Renal cortical epithelial cell (primary cell): ENCODE measurements at regions not wholly inside any gene's neighbourhood (a gene's known extent, or its start where the extent isn't known, plus 50 kb on each side); places are given as distances from the start of the nearest gene placed in this dataset.
A peak's percentile ranks its signal among the peaks of the same experiment; 100 is the strongest.
"Not testable (repeated sequence)": the region's sequence is repeated elsewhere in the genome, so short reads cannot be mapped to it uniquely, and the experiment has no call there.

Experiments
- DNase-seq: peaks from one replicate; pipeline ENCODE4 v3.0.0-alpha.2; 2011; ENCODE audit warnings: low read depth

DNA sequence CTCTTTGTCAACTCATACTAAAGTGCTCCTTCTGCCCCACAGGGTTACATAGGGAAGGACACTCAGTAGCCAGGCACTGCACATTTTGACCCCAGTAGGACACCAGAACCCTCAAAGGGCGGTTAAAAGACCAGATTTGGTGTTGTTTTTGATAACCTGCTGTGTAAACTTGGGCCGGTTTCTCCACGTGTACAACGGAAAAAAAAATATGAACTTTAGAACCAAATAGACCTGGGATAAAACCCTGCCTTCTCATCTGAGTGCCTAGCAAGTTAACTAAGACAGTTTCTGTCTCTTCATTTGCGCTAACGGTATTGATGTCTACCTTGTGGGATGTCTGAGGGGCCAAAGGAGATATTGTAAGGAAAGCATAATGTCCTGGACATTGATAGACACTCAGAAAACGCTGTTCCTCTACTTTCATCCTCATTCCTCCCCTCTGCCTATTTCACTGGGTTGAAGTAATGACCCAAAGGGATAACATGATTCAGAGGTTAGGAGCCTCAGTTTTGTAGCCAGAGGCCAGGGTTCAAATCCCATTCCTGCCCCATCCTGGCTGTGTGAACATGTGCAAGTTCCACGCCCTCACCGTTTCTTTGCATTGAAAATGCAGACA lies 155.9 kb upstream of the LPP start:
- no peak for DNase-seq

DNA sequence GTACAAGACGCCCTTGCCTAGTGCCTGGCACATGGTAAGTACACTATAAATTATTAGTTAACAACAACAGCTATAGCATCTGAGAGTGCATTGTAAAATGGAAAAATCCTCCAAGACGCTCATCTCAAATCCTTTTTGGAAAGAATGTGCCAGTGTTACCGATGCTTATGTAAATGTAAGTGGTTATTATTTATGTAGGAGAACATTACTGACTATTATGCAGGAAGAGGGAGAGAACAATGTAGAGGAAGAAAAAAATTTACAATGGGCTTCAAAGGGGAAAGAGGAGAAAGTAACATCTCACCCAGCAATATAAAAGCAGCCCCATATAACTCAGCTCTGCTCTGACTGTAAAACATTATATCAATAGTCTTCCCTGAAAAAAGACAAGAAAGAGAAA lies 155.3 kb upstream of the LPP start:
- DNase-seq = no peak

DNA sequence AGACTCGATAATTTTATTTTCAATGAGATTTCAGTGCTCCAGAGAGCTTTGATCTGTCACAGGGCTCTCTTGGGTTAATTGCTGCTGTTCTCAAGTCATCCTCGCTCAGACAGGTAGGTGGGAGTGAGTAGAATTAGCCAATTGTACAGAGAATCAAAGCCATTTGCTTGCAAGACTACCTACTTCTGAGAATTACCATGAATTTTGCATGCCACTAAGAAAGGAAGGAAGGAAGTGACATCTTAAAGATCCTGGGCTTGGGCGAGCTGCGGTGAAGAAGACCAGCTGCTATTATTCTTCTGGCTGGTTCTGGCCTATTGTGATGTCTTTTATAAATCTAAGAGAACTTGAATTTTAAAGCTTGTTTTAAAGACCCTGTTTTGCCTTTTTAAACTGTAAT lies 154.1 kb upstream of the LPP start:
- DNase-seq = no peak

DNA sequence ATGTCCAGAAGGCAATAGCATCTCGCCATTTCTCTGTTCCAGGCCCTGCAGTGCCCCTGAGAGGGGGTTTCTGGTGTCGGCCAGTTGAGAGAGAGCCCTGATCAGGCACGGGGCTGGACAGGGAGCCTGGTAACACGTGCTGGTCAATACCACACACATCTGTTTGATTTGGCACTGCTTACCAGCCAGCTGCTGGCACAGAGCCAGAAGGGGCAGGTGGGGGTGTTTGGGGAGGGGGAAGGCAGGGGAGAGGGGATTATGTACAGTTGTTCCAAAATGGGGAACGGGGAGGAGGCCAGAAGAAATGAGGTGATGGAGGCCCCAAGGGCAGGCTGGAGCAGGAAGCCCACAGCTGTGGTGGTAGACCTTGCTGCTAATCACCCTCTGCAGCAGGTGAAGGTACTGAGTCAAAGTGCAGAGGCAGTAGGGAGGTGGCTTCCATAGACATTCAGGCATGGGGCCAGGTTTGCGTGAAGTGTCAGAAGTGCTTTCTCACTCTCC lies 153.5 kb upstream of the LPP start:
- DNase-seq = no peak

DNA sequence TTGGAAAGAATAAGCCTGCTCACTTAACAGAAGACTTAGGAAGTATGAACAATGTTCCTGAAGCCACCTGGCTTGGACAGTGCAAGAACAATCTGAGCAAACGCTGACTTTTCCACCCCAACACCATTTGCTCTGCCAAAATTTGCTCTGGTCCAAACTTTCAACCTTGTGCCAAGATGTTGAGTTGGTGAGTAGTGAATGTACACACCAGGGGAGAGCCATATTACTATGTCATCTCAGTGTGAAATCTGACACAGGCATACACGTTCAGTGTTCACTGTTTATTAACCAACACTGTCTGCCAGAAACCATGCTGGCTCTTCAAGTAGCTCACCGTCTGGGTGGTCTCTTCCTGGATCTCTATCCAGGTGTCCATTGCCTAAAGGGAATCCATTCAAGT lies 152.9 kb upstream of the LPP start:
- DNase-seq = no peak

DNA sequence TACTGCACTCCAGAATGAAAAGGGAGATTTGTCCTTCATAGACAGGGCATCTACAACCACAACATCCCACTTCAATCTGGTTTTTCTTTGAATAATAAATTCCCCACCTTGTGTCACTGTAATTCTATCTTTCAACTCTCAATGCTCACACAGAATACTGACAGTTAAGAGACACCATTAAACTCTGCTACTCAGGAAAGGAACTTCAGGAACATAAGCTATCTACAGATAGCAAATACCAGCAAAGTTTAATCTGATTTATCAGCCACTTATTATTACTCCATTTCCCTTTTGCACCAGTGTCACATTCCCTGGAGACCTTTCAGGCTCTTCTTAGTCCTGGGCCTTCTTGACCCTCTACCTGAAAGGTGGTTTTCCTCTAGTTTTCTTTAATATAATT lies 152.0 kb upstream of the LPP start:
- no peak for DNase-seq

DNA sequence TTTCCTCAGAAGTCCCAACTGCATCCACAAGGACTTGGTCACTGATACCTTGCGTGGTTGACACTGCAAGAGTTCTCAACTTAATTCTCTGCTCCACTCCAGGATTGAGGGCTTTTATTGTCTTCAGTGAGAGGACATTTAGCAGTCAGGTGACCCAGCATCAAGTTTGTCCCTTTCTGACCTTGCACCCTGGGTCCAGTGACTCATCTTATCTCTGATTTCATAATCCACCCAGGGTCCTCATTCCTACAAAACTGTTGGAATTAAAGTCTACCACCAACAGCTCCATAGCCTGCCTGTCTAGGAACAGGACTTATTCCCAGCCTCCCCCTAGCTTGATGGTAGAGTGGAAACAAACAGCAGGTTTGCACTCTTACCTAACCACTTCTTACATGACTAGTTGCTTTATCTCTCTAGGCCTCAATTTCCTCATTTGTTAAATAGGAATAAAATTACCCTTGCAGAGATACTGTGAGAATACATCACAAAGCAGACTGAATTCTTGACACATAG lies 151.3 kb upstream of the LPP start:
- no peak for DNase-seq

DNA sequence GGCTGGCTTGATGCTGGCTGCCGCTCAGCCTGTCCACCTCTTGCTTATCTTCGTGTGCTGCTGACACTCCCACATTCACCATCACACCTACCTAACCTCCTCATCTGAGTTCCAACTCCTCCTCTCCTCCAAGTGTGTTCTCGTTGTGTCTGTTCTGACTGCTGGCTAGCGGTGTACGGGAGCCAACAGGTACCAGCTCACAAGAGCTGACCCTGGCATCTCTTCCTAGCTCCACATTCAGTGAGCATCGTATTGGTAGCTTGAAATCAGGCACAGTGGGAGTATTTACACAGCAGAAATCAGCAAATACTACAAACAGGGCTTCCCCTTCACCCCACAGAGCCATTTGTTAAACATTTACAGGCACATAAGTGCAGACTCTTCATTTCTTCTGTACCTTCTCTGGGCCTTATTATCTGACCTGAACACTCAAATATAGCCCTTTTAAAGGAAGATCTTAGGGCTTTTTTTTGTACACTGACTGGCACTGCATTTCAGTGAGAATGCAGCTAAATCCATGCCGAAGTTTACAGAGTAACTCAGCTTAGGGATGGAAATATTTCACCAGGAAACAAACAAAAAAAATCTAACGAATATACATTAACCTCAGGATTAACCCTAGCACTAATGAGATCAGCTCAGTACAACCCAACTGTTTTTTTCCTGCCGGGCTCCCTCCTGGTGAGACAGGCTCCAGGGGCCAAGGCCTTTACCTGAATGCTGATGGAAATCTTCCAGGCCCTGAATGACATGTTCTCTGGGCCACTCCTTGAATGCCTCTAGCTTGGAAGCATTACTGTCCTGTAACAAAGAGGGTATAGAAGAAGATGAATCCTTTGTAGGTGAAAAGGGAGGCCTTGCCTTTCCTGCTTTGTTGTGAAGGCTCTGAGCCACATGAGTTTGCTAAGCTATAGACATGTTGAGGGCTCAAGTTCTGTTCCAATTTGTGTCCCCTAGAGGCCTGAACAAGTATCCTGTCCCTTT lies 150.5 kb upstream of the LPP start:
- peak; percentile 81 for DNase-seq

DNA sequence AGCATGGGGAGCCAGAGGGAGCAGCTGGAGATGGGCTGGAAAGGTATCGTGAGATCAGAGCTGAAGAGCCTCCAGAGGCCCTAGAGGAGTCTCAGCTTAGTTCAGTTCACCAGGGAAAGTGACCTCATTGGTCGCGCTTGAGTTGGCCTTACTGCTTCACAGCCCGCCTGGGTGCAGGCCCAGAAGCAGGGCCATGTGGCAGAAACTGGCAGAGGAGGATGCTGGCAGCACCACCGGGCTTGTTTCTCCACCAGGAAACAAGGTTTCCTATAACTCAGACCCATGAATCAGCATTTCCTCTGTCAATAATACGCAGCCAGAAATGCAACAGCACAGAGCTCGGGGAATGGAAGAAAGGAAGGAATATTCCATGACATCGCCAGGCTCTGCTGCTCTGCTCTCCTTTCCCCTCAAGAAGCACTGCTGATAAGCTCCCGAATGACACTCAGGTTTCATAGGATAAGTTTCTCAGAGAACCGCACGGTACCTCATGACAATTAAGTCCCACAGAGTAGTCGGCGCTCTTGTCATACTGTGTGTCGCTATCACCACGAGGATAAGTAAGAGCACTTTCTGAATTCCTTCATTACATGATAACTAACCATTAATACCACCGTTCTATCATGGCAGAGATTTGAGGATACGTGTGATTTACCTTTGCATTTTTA lies 147.1 kb upstream of the LPP start:
- peak; percentile 94 for DNase-seq

DNA sequence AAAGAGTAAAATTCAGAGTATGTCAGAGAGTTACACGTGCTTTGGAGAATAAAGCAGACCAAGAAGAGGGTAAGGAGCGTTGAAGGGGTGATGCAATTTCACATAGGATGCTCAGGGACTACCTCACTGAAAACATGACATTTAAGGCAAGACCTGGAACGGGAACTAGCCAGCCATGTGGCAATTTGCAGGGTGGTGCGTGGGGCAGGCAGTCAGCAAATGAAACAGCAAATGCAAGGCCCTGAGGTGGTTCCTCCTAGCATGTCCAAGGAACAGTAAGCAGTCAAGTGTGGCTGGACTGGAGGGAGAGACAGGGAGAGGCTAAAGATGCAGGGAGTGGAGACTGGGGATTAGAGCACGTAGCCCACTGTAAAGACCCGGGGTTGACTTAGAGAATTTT lies 146.1 kb upstream of the LPP start:
- no peak for DNase-seq

DNA sequence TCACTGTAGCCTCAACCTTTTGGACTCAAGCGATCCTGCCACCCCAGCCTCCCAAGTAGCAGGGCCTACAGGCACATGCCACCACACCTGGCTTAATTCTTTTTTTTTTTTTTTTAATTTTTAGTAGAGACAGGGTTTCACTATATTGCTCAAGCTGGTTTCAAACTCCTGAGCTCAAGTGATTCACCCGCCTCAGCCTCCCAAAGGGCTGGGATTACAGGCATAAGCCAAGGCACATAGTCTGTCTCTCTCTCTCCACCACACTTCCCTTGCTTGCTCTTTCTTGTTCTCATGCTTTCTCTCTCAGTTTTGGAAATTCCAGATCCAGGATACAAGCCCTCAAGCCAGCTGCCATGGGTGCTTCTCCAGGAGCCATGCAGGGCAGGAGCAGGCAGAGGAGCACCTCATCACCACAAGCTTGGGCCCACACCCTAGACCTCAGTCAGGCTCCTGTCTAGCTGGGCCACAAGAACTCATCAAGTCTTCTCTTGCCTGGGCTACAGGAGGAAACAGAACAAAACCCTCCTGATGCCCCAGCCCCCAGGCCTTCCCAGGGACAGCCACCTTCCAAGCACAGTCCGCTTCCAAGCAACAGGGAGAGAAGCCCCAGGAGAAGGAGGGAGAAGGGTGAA lies 145.3 kb upstream of the LPP start:
- no peak for DNase-seq

DNA sequence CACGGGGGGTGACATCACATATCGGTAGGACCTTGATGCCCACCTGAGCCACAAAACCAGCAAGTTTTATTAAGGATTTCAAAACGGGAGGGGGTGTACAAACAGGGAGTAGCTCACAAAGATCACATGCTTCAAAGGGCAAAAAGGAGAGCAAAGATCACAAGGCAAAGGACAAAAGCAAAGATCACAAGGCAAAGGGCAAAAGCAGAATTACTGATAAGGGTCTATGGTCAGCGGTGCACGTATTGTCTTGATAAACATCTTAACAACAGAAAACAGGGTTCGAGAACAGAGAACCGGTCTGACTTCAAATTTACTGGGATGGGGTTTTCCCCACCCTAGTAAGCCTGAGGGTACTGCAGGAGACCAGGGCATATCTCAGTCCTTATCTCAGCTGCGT lies 143.5 kb upstream of the LPP start:
- DNase-seq = no peak

DNA sequence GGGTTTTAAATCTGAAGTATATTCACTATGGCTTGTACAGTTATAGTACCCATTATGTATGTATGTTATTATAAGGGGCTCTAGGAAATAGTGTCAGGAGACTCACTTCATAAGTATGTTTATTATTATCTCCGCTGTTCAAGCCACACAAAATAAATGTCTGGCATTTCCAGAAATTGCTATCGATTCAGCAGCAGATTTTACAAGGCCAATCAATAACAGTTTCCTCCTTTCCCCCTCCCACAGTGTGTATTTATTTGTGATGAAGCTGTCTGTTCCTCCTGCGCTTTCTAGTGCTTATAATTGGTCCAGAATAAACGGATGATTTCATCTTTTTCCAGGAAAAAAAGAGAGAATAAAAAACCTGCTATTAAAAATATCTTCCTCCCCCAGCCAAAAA lies 134.2 kb upstream of the LPP start:
- DNase-seq = no peak

DNA sequence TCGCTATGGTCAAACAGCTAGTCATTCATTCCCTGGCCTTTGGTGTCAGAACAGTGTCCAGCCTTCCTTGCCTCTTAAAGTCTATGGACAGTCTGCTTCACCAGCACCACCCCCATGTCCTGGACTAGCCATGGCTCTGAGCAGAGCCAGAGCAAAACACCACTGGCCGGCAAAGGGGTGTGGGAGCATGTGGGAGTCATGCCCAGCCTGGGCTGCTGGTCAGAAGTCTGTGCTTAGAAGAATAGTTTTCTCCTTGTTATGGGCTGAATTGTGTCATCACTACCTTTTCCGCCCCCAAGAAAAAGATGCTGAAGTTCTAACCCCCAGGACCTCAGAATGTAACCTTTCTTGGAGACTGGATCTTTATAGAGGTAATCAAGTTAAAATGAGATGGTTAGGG lies 132.9 kb upstream of the LPP start:
- no peak for DNase-seq

DNA sequence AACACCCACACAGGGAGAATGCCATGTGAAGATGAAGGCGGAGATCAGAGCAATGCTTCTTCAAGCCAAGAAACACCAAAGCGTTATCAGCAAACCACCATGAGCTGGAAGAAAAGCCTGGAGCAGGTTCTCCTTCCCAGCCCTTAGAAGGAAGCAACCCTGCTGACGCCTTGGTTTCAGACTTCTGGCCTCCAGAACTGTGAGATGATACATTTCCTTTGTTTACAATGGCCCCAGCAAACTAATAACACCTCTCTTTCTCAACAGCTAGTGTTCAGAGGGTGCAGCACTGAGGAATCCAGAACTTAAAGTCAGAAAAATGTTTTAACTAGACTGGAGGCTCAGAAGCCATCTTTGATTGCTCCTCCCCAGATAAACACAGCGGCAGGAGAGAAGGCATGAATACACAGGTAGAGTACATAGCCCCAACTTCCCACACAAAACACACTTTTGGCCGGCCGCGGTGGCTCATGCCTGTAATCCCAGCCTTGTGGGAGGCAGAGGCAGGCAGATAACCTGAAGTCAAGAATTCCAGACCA lies 132.4 kb upstream of the LPP start:
- DNase-seq = no peak

DNA sequence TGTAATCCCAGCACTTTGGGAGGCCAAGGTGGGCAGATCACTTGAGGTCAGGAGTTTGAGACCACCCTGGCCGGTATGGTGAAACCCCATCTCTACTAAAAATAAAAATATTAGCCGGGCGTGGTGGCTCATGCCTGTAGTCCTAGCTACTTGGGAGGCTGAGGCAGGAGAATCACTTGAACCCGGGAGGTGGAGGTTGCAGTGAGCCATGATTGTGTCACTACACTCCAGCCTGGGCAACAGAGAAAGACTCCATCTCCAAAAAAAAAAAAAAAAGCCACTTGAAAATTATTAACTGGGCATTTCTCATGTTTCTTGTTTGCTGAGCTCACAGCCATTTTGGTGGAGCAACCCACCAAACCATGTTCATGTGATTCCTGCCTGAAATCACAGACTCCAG lies 131.1 kb upstream of the LPP start:
- DNase-seq = not testable (repeated sequence)

DNA sequence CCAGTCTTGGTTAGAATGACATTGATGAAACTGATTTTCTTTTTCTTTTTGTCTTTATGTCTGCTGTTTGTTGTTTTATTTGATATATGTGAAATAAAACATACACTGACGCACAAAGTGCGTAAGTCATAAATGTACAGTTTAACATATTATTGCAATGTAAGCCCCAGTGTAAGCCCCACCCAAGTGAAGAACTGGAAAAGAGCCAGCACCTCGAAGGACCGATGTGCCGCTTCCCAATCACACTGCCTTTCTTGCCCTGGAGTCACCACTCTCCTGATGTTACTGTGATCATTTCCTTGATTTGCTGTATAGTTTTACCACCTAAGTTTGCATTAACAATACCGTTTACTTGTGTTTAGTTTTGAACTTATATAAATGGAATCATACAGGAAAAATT lies 128.4 kb upstream of the LPP start:
- DNase-seq = no peak

DNA sequence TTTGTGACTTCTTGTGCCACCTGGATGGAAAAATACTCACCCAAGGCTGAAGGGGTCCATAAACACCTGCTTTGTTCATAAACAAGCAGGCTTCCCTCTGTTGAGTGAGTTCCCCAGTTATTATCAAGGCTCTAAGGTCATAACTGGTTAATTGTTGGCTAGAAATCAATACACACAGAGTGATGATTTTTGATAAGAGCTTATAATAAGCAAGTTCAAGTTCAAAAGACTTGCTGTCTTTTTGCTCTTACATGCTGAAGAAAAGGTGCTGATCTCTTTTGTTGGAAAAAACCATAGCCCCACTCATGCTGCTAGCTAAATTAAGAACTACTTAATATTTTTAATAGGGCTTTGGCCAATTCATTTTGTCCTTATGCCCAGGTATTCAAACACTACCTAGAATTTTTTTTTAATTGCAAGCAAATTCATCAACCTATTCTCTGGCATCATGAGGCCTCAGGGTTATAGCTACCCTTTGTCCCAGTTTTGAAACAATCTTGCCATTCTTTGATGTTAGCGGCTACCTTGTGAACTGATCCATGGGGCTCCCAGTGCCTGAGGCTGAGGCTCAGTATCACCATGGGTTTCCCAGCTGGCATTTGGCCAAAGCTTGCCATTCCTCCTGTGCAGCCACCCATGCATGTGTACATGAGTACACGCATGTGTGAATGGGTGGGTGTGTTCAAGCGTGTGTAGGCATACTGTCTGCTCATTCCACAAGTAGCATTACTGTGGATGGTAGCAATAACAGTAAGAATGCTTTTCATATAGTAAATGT lies 127.6 kb upstream of the LPP start:
- DNase-seq = peak; percentile 100

DNA sequence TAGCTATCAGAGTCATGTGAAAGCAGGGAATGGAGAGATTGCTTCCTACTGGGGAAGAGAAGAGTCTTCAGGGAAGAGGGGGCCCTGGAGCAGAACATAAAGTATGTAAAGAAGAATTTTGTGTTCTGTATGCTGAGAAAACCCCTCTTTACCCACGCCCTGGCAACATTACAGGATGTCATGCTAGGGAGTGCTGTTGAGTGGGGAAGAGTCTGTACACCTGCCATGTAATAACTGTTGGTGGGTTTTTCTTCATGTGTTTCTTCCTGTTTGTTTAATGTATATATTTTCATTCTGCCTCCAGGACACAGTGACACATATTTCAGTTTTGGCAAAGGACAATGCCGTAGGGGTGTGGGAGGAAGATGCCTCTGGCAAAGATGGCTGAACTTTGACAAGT lies 122.8 kb upstream of the LPP start:
- DNase-seq = no peak

DNA sequence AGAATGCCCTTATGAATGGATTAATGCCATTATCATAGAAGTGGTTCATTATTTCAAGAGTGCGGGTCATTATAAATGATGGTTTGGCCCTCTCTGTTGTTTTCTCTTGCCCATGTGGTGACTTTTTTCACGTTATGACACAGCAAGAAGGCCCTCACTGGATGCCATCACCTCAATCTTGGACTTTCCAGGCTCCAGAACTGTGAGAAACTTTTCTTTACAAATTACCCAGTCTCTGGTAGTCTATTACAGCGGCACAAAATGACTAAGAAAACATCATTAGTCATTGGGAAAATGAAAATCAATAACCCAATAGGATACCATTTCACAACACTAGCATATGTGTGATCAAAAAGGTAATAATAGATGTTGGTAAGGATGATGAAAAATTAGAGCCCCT lies 119.0 kb upstream of the LPP start:
- DNase-seq = no peak
